Transverse colon (tissue), 4 donors: ENCODE measurements at regions not wholly inside any gene's neighbourhood (a gene's known extent, or its start where the extent isn't known, plus 50 kb on each side); places are given as distances from the start of the nearest gene placed in this dataset.
A peak's percentile ranks its signal among the peaks of the same experiment; 100 is the strongest.

Experiments used
- DNase-seq: peaks from one replicate; pipeline ENCODE4 v3.0.0-alpha.2; 2019
- H3K27ac ChIP-seq, 4 donors: fragments of 200-600 bp; sonication (generic); 2 replicates each; pipeline ENCODE4 v1.5.1; 2016 to 2018; ENCODE audit warnings: inconsistent platforms in 4 of 4
- H3K27me3 ChIP-seq: fragments of 200-600 bp; sonication (generic); 2 replicates; pipeline ENCODE4 v1.5.1; 2017; ENCODE audit warnings: inconsistent platforms
- H3K36me3 ChIP-seq, 4 donors: fragments of 200-600 bp; sonication (generic); 2 replicates each; pipeline ENCODE4 v1.5.1; 2017 to 2019; ENCODE audit warnings: inconsistent platforms in 4 of 4
- H3K4me1 ChIP-seq, 4 donors: fragments of 200-600 bp; sonication (generic); 2 replicates each; pipeline ENCODE4 v1.5.1; 2017 to 2020; ENCODE audit warnings: inconsistent platforms in 4 of 4
- H3K4me3 ChIP-seq, 4 donors: fragments of 200-600 bp; sonication (generic); 1 replicate in 1 of 4; 2 replicates in 3 of 4; pipeline versions ENCODE4 v1.5.1 to v1.6.1; 2017 to 2019; ENCODE audit warnings: inconsistent platforms in 4 of 4
- H3K9me3 ChIP-seq, 2 donors: fragments of 200-600 bp; sonication (generic); 2 replicates each; pipeline ENCODE4 v1.5.1; 2017 to 2019; ENCODE audit warnings: inconsistent platforms in 2 of 2
- EP300 ChIP-seq: sonication (generic); formaldehyde crosslinking; IDR thresholded peaks from one replicate; pipeline ENCODE4 v1.6.1; 2017; ENCODE audit warnings: antibody characterized with exemption, low read depth
- POLR2A ChIP-seq: fragments of 450-650 bp; IDR thresholded peaks from one replicate; pipeline ENCODE4 v1.6.1; 2016; ENCODE audit warnings: antibody characterized with exemption, mild to moderate bottlenecking, moderate library complexity
- POLR2AphosphoS5 ChIP-seq, 3 donors: sonication (generic); formaldehyde crosslinking; IDR thresholded peaks; one replicate each; pipeline ENCODE4 v1.6.1; 2016; ENCODE audit warnings: antibody characterized with exemption in 3 of 3
- WGBS, 2 donors: methylation state at CpG; one replicate each; pipeline ENCODE4 v1.1.5; 2018; ENCODE audit warnings: low coverage in 1 of 2; 5-methylcytosine and 5-hydroxymethylcytosine counted together
- in situ Hi-C, 4 donors: fragments of 200-750 bp; cut with MboI; loops; one replicate each; pipeline versions ENCODE4 v1.15.0 to v1.15.1; 2017; ENCODE audit warnings: low sequenced_read_pairs in 3 of 4, low pct_ligation_motif_present in 1 of 4, low pct_unique_long_range_greater_than_20kb in 1 of 4
- intact Hi-C: fragments of 100-400 bp; cut with DNase I; formaldehyde crosslinking; loops from one replicate; pipeline ENCODE4 v1.15.1; 2023; ENCODE audit warnings: low total_unique reads
- TF ChIP-seq, protein P1 (sequence below), 5 experiments: fragments of 200-600 bp in 3 of 5; fragments of 450-650 bp in 2 of 5; sonication (generic) in 3 of 5; IDR thresholded peaks; 1 replicate in 2 of 5; 2 replicates in 3 of 5; pipeline ENCODE4 v1.5.1; 2016 to 2017; ENCODE audit warnings: antibody characterized with exemption in 5 of 5, inconsistent platforms in 3 of 5, mild to moderate bottlenecking in 2 of 5, moderate library complexity in 1 of 5

DNA sequence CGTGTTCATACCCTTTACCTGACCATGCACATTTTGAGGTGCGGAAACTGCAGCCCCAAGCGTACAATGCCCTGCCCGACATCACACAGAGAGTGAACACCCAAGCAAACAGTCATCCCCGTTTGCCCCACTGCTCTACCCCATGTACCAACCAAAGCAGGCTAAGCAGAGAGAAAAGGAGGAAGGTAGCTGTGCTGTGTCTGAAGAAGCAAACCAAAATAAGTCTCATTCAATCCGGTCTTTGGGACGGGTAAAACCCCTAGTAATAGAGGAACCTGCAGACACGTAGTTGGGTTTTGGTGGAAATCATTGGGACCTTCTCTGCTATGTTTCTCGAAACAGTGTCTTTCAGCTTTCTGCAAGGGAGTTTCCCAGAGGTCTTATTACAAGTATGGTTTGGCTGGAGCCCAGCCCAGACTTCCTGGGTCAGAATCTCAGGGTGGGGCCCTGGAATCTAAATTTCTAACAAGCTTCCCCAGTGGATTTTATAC, 164.6 kb upstream of the HES1 start:
- no peak overlapping the region for H3K4me3 ChIP-seq
- peak overlapping the region; percentile 60 to 74 (median 68) for H3K27ac ChIP-seq
- H3K9me3 ChIP-seq = no peaks in the 10 kb centered on the region
- in situ Hi-C loops (loop anchor here in 1 of 4 donors (25.0 kb wide), 1 partner anchor 184 kb away; no protein-coding TSS in a partner anchor), intact Hi-C loops (no loop called here)
- no peaks in the 10 kb centered on the region for H3K36me3 ChIP-seq
- DNase-seq = peak; percentile 81
- WGBS, 2 donors = 17 to 38% methylated on average over 8 to 9 of the region's 9 CpGs
- no peaks in the 10 kb centered on the region for H3K27me3 ChIP-seq
- TF ChIP-seq, protein P1, sequence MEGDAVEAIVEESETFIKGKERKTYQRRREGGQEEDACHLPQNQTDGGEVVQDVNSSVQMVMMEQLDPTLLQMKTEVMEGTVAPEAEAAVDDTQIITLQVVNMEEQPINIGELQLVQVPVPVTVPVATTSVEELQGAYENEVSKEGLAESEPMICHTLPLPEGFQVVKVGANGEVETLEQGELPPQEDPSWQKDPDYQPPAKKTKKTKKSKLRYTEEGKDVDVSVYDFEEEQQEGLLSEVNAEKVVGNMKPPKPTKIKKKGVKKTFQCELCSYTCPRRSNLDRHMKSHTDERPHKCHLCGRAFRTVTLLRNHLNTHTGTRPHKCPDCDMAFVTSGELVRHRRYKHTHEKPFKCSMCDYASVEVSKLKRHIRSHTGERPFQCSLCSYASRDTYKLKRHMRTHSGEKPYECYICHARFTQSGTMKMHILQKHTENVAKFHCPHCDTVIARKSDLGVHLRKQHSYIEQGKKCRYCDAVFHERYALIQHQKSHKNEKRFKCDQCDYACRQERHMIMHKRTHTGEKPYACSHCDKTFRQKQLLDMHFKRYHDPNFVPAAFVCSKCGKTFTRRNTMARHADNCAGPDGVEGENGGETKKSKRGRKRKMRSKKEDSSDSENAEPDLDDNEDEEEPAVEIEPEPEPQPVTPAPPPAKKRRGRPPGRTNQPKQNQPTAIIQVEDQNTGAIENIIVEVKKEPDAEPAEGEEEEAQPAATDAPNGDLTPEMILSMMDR (IDR thresholded peaks at IDR 0.05) = no peak
- TF ChIP-seq EP300 (no peak), POLR2AphosphoS5 (IDR thresholded peaks at IDR 0.05) (no peak), POLR2A (no peak)
- H3K4me1 ChIP-seq = peaks cover 4 to 40% (median 19%) of the 10 kb centered on the region in 4 donors

DNA sequence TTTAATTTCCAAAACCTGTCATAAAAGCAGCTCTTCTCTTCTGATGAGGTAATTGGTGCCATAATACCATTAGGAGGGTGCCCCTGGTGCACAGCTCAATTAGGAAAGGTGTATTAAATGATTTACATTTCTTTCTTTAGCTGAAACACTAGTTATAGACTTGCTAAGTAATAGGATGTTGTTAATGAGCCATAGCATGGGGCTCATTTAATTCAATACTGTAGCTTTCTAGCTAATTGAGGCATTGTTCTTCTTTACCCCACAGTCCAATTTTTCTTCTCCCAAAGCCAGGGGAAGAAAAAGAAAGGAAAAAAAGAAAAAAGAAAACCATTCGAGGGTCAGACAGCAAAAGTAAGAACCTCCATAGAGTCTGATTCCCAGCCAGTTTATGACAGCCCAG, 164.0 kb upstream of the HES1 start:
- peak overlapping the region; percentile 60 to 74 (median 68) for H3K27ac ChIP-seq
- no peaks in the 10 kb centered on the region for H3K27me3 ChIP-seq
- no peak overlapping the region for H3K4me3 ChIP-seq
- DNase-seq = no peak
- 84 to 88% methylated on average over 1 of the region's 1 CpG for WGBS, 2 donors
- TF ChIP-seq POLR2A (no peak), POLR2AphosphoS5 (IDR thresholded peaks at IDR 0.05) (no peak), EP300 (no peak)
- TF ChIP-seq, protein P1 (IDR thresholded peaks at IDR 0.05) = no peak
- in situ Hi-C loops = loop anchor here in 1 of 4 donors (25.0 kb wide), 1 partner anchor 185 kb away; no protein-coding TSS in a partner anchor
- H3K9me3 ChIP-seq = no peaks in the 10 kb centered on the region
- intact Hi-C loops = no loop called here
- H3K36me3 ChIP-seq = no peaks in the 10 kb centered on the region
- peaks cover 4 to 40% (median 19%) of the 10 kb centered on the region in 4 donors for H3K4me1 ChIP-seq

DNA sequence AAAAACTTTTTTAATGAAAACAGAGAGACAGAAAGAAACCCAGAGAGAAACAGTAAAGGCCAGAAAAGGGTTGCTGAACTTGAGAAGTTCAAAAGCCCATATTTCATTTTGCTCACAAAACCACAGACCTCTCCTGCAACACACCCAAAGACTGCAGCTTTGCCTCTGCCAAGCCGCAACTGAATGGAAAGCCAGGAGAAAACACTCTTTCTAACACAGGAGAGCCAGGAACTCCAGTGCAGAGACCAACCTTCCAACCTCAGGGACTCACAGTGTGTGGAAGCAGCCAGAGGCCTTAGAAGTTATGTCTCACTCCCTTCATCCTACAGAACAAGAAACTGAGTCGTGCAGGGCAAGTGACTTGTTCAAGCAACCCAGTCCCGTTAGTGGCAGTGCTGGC, 163.1 kb upstream of the HES1 start:
- intact Hi-C loops = no loop called here

DNA sequence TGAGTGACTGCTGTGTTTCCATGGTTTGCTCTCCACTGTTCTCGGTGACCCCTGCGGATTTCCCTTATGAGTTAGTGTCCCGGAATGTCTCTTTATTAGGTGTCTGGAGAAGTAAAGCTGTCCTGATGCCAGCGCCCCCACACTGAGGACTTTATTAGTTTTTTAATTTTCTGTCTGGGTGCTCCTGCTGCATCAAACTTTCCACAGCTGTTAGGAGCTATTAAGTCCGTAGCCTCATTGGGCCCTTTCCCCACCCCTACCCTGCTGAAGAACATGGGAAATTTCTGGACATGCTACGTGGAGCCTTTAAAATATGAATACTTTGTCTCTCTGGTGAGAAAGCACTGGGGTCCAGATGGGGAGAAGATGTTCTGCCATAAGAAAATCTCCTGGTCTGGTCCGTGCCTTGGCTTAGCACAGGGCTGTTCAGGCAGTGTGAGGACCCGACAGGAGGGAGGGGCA, 161.7 kb upstream of the HES1 start:
- Histone ChIP-seq H3K9me3 (no peaks in the 10 kb centered on the region), H3K27ac (peak overlapping the region in 1 of 4 donors; percentile 26), H3K4me1 (peaks cover 4 to 40% (median 22%) of the 10 kb centered on the region in 4 donors), H3K27me3 (no peaks in the 10 kb centered on the region), H3K36me3 (no peaks in the 10 kb centered on the region), H3K4me3 (no peak overlapping the region)
- WGBS, 2 donors = 62 to 74% methylated on average over 7 to 8 of the region's 8 CpGs
- in situ Hi-C loops = loop anchor here in 1 of 4 donors (25.0 kb wide), 1 partner anchor 187 kb away; no protein-coding TSS in a partner anchor
- intact Hi-C loops = no loop called here
- no peak for DNase-seq
- TF ChIP-seq POLR2A (no peak), POLR2AphosphoS5 (IDR thresholded peaks at IDR 0.05) (no peak), EP300 (no peak)
- TF ChIP-seq, protein P1 (IDR thresholded peaks at IDR 0.05) = no peak

More for the DNA sequence above, 163.1 kb upstream of the HES1 start:
- WGBS, 2 donors = 95 to 100% methylated on average over 2 to 3 of the region's 3 CpGs
- H3K27ac ChIP-seq = no peak overlapping the region
- no peak overlapping the region for H3K4me3 ChIP-seq
- in situ Hi-C loops = loop anchor here in 1 of 4 donors (25.0 kb wide), 1 partner anchor 186 kb away; no protein-coding TSS in a partner anchor
- peaks cover 4 to 40% (median 19%) of the 10 kb centered on the region in 4 donors for H3K4me1 ChIP-seq
- DNase-seq = no peak
- no peaks in the 10 kb centered on the region for H3K36me3 ChIP-seq
- H3K9me3 ChIP-seq = no peaks in the 10 kb centered on the region
- TF ChIP-seq EP300 = no peak
- H3K27me3 ChIP-seq = no peaks in the 10 kb centered on the region
